Loucy (cell line): ENCODE measurements at regions not wholly inside any gene's neighbourhood (a gene's known extent, or its start where the extent isn't known, plus 50 kb on each side); places are given as distances from the start of the nearest gene placed in this dataset.
"Not testable (repeated sequence)": the region's sequence is repeated elsewhere in the genome, so short reads cannot be mapped to it uniquely, and the experiment has no call there.

Experiments used
- EZH2phosphoT487 ChIP-seq: fragments of 200-600 bp; IDR thresholded peaks from 2 replicates; pipeline ENCODE4 v1.6.1; 2018; ENCODE audit warnings: antibody characterized with exemption, mild to moderate bottlenecking, moderate library complexity, borderline replicate concordance
- TF ChIP-seq, protein P1 (sequence below): fragments of 200-600 bp; sonication (generic); conservative IDR thresholded peaks from 2 replicates; pipeline ENCODE4 v1.5.1; 2014; ENCODE audit warnings: mild to moderate bottlenecking, antibody characterized with exemption, low read length

DNA sequence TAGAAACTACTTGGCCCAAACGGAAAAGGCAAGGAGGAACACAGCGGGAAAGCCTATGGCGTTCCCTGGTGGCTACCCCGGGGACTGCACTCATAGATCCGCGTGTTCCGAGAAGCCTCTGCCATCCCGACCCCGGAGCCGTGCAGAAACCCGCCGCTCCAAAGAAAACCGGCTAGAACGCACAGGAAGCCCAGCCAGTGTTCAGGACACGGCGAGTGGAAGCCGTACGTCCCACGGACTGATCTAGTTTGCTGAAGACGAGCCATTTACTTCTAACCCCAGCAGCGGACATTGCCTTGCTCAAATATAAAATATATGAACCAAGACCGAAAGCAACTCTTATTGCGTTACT, 215.0 kb upstream of the NOTCH2NLA start:
- TF ChIP-seq, protein P1, sequence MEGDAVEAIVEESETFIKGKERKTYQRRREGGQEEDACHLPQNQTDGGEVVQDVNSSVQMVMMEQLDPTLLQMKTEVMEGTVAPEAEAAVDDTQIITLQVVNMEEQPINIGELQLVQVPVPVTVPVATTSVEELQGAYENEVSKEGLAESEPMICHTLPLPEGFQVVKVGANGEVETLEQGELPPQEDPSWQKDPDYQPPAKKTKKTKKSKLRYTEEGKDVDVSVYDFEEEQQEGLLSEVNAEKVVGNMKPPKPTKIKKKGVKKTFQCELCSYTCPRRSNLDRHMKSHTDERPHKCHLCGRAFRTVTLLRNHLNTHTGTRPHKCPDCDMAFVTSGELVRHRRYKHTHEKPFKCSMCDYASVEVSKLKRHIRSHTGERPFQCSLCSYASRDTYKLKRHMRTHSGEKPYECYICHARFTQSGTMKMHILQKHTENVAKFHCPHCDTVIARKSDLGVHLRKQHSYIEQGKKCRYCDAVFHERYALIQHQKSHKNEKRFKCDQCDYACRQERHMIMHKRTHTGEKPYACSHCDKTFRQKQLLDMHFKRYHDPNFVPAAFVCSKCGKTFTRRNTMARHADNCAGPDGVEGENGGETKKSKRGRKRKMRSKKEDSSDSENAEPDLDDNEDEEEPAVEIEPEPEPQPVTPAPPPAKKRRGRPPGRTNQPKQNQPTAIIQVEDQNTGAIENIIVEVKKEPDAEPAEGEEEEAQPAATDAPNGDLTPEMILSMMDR = not testable (repeated sequence)
- not testable (repeated sequence) for TF ChIP-seq EZH2phosphoT487
